Eye (tissue), 1 donor: ENCODE measurements at regions not wholly inside any gene's neighbourhood (a gene's known extent, or its start where the extent isn't known, plus 50 kb on each side); places are given as distances from the start of the nearest gene placed in this dataset.

ENCODE experiments used
- DNase-seq: peaks from one replicate; pipeline ENCODE4 v3.0.0-alpha.2; 2015

DNA sequence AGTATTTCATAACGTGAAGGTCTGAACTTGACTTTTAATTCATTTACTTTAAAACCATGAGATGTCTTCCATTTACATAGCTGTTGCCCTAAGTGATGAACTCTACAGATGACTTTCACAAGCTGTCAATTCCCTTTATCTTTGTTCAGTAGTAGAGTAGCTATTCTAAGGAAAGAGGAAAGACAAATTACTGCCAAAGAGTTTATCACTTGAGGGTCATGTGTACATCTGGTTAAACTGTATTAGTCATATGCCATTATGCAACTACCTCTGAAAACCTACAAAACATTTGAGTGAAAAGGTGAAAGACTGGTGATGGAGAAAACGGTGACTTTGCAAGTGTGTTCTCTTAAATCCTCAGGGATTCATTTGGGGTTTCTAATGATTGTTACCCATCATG lies 763.9 kb downstream of the TMEM182 start:
- no peak for DNase-seq

DNA sequence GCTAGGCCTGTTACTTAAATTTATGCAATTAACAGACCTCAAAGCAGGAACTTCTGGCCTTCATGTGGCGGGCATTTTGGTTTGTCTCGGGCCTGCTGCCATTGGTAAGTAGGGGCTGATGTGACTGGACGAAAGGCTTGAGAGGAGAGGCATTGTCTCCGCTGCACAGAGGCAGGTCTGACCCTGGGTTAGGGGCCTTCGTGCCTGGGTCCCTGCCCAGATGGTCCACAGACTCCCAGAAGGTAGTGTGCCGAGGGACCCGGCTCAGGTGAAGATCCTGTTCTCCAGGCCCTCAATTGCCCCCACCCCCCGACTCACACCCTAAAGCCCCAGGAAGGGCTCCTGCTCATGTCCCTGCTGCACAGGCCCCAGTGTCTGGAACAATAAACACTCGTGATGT lies 764.9 kb downstream of the TMEM182 start:
- DNase-seq, result no peak

DNA sequence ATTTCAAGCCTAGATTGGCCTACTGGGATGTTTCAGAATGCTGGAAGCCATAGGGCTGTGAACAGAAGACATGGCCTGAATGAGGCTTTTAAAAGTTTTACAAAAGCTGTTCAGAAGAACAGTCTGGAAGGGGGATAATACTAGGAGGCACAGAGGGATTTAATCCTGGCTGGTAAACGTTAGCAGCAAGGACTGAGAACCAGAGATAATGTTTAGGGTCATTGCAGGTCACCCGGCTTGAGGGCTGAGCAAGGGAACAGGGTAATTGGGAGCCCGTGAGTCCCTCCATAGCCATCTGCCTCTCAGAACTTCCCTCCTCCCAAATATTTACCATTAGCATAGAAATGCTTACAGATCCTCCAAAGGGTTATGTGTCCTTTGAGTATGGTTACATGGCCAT lies 765.4 kb downstream of the TMEM182 start:
- no peak for DNase-seq

DNA sequence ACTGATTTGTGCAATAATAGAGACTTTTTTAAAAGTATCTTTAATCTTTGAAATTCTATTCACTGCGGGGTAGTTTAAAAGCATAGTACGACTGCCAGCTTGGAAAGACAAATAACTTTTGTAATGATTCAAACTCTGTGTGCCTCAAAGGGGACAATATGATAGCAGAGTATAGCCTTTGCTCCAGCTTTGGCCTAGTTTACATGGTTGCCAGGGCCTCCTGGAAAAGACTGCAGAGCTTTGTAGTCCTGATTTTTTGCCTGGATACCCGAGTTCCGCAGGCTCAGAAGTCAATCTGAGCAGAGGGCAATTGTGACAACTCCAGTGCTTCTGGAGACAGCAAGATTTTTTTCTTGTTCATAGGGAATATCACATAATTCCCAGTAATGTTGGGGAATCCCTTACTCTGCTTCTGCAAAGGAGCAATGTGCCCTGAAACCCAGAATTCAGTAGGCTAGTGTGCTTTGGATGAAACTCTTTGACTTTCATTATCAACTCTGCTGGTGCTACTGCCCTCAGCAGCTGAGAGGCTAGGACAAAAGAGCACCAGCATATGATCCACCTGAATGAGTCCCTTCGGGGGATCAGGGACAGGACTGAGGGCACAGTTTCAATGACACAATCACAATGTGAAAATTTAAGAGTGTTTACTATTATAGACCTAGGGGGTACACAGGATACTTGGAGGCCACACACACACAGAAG lies 768.1 kb downstream of the TMEM182 start:
- no peak for DNase-seq

DNA sequence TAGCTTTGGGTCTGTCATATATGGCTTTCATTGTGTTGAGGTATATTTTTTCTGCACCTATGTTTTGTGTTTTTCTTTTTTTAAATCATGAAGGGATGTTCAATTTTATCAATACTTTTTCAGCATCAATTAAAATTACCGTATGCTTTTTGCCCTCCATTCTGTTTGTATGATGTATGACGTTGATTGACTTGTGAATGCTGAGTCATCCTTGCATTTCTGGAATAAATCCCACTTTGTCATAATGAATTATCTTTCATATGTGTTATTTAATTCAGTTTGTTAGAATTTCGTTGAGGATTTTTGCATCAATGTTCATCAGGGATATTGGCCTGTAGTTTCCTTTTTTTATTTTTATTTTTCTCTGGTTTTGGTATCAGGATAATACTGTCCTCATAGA lies 790.9 kb downstream of the TMEM182 start:
- no peak for DNase-seq

DNA sequence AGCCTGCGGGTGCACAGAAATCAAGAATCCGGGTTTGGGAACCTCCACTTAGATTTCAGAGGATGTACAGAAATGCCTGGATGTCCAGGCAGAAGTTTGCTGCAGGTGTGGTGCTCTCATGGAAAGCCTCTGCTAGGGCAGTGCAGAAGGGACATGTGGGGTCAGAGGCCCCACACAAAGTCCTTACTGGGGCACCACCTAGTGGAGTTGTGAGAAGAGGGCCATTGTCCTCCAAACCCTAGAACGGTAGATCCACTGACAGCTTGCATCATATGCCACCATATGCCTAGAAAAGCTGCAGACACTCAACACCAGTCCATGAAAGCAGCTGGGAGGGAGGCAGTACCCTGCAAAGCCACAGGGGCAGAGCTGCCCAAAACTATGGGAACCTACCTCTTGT lies 833.0 kb downstream of the TMEM182 start:
- DNase-seq, result no peak

DNA sequence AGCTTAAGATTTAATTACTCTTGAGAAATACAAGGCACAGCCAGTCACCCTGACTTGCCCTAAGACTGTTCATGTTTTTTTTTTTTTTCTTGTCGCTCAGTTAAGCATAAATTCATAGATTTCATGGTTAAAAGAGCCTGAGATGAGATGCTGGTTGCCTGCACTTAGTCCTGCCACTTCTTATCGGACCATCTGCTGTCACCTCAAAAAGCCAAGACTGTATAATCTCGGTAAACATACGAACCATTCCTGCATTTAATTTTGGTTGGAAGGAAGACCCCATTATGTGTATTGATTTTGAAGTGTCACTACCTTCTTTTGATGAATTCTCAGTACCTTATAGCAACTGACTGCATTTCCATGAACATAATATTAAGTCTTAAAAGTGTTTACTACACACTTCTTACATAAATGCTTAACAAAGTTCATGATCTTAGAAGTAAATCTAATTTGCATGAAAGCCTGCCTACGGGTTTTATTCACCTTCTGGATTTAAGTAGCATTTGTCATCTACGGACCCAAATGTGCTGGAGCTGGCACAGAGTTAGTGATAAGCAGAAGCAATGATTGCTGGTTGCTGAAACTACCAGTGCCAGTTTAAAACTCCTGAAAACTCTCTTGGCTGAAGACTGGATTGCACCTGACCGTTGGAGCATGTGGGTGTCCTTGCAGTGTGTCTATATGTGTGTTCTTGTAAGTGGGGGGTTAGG lies 843.4 kb downstream of the TMEM182 start:
- DNase-seq, result peak; percentile 60

- no peak for DNase-seq
Observed at GRCh38 chr2:103615611-103616105, 853.8 kb downstream of the TMEM182 start.

DNA sequence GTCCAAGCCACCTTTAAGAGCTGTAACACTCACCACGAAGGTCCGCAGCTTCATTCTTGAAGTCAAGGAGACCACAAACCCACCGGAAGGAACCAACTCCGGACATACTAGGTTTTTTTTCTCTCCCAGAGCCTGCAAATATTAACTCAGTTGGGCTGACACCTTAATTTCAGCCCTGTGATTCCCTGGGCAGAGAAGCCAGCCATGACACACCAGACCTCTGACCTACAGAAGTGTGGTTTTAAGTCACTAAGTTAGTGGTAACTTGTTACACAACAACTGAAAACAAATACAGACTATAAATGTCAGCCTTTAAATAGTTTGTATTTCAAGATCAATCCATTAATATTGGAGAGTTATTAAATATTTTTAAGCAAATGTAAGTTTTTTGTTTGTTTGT lies 855.1 kb downstream of the TMEM182 start:
- DNase-seq, result no peak

DNA sequence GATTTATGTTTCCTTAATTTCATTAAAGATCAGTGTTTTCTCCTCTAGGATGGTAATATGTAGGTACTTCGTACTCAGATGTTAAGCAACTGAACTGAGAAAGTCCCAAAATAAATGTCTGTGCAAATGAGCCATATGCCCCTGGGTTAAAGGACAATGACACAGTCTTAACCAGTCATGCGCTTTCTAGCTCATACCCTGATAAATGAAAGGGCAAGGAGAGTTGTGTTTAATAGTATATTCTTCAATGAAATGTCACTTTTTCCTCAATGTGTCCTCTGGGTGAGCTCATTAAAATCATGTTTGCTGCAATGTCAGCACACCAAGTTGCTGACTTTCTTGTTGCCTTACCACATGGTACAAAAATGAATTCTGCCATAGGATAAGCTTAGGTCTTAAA lies 856.3 kb downstream of the TMEM182 start:
- no peak for DNase-seq

DNA sequence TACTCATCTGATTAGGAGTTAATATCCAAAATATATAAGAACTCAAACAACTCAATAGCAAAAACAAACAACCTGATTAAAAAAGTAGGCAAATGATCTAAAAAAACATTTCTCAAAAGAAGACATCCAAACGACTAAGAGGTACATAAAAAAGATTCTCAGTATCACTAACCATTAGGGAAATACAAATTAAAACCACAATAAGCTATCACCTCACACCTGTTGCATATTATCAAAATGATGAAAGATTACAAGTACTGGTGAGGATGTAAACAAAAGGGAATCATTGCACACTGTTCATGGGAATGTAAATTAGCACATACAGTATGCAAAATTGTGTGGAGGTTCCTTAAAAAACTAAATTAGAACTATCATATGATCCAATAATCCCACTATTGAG lies 865.5 kb downstream of the TMEM182 start:
- no peak for DNase-seq

DNA sequence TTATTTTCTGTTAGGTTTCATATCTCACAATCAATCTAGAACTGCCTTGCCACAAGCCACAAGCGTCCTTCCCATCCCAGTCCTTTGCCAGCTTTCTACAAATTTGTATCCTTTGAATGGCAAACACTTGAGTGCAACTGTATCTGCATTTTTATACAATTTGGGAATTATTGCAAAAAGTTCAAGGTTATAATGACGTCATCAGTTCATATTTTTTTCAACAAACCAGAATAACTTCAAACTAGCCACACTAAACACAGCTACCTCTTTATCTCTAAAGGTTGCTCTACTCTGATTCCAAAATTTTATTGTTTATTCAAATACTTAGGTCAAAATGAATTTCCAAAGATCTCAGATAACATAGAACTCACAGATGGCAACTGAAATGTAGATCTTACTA lies 877.1 kb downstream of the TMEM182 start:
- no peak for DNase-seq

GRCh38 chr2:103656558-103656957 lies 894.7 kb downstream of the TMEM182 start:
- peak; percentile 48 for DNase-seq

DNA sequence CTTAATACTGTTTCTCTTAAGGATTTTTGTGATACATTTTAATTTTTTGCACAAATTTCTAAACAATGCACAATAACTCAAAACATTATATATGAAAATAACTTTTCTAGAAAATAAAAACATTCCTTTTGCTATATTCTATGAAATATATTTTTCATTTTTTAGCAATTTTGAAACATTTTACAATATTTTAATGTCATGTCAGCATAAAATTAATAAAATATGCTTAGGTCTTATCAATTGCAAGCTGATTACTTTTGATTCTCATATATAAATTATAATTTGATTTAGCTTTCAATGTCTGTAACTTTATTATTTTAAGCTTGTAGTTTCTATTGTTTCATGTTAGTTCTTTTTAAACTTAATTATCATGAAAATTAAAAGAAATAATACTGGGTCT lies 898.7 kb downstream of the TMEM182 start:
- no peak for DNase-seq

DNA sequence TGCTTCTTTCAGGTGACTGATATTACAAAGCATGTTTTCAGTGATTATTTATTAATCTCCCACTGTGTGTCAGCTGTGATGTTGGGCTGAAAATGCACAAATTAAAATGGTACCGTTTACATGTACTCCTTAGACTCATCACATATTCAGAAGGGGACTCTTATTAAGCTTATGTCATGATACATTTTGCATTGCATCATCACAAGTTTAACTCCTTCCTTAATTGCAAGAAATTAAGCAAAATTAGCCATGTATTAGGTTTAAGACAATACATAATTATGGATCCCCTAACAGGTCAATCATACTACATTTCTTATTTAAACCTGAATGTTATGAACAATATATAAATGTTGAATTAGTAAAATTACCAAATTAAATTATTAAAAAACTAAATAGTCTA lies 899.1 kb downstream of the TMEM182 start:
- DNase-seq, result peak; percentile 10

DNA sequence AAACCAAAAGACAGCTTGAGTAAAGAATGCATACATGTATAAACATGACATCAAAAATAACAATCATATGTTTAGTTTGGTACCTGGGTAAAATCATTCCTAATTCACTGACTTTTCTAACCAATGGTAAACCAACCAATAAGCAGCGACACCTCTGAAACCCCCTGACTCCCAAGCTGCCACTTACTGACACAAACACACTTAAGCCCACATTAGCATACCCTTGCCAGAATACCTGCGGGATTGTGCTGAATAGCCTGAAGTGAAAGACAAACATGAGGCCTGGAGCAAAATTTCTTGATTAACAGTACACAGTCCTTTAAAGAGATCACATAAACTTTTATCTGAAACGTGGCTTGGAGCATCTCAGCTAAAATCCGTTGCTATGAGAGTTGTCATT lies 902.9 kb downstream of the TMEM182 start:
- peak; percentile 12 for DNase-seq

- DNase-seq, result no peak
Observed at GRCh38 chr2:103667335-103667884, 905.6 kb downstream of the TMEM182 start.

DNA sequence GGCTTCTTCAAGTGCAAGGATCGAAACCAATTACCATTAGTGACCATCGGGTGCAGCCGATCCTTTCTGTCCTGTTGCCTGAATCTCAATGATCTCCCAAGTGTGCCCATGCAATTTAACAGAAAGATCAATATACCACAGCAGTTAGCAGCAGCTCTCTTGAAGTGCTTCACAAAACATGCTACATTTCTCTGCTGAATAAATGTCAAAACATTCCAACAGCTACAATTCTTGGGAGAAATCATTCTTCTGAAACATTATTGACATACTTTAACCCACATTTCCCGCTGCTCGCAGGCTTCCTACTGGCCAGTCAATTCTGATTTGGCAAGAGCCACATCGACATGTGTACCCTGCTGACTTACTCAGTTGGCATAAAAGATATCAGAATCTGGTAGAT lies 907.7 kb downstream of the TMEM182 start:
- peak; percentile 68 for DNase-seq
